Transverse colon (tissue), 4 donors: ENCODE measurements at regions not wholly inside any gene's neighbourhood (a gene's known extent, or its start where the extent isn't known, plus 50 kb on each side); places are given as distances from the start of the nearest gene placed in this dataset.

ENCODE experiments used
- CTCF ChIP-seq, 5 experiments: fragments of 200-600 bp in 3 of 5; fragments of 450-650 bp in 2 of 5; sonication (generic) in 3 of 5; IDR thresholded peaks; 1 replicate in 2 of 5; 2 replicates in 3 of 5; pipeline ENCODE4 v1.5.1; 2016 to 2017; ENCODE audit warnings: antibody characterized with exemption in 5 of 5, inconsistent platforms in 3 of 5, mild to moderate bottlenecking in 2 of 5, moderate library complexity in 1 of 5
- EP300 ChIP-seq: sonication (generic); formaldehyde crosslinking; IDR thresholded peaks from one replicate; pipeline ENCODE4 v1.6.1; 2017; ENCODE audit warnings: antibody characterized with exemption, low read depth
- POLR2A ChIP-seq: fragments of 450-650 bp; IDR thresholded peaks from one replicate; pipeline ENCODE4 v1.6.1; 2016; ENCODE audit warnings: antibody characterized with exemption, mild to moderate bottlenecking, moderate library complexity
- POLR2AphosphoS5 ChIP-seq, 3 donors: sonication (generic); formaldehyde crosslinking; IDR thresholded peaks; one replicate each; pipeline ENCODE4 v1.6.1; 2016; ENCODE audit warnings: antibody characterized with exemption in 3 of 3

GRCh38 chr14:41303506-41303905 is 303.2 kb upstream of the LRFN5 start:
- TF ChIP-seq POLR2A (no peak), CTCF (IDR thresholded peaks at IDR 0.05) (no peak), POLR2AphosphoS5 (IDR thresholded peaks at IDR 0.05) (no peak), EP300 (no peak)
